ENCODE measurements at regions not wholly inside any gene's neighbourhood (a gene's known extent, or its start where the extent isn't known, plus 50 kb on each side); places are given as distances from the start of the nearest gene placed in this dataset.

DNA sequence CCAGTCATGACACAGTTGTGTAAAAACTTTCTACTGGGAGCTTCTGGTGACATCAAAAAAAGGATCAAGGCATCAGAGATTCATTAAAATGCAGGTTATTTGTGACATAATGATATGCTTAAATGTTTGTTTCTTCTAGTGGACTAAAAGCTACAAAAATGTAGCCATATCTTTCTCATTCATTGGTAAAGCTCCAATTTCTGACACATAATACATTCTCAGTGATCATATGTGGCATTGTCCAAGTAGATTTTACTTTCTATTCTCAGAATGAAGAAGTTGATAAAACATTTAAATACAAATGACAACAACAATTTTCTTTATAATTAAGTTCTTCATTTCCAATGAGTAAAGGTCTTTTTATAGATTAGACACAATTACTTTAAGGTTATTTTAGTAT, 71.0 kb upstream of the ARHGEF26 start:
- no peak overlapping the region for H2AFZ ChIP-seq (ENCODE audit: low read length)
- POLR2A ChIA-PET: no interaction called here
- H3K36me3 ChIP-seq (ENCODE audit: insufficient read depth, low read length): no peaks in the 10 kb centered on the region
- CTCF ChIA-PET (ENCODE audit: unreplicated experiment): no interaction called here
- intact Hi-C loops (cut with micrococcal nuclease; ENCODE audit: unreplicated experiment): no loop called here
- H3K4me3 ChIP-seq (ENCODE audit: low read depth, low read length, poor library complexity, severe bottlenecking): no peak overlapping the region
- no peaks in the 10 kb centered on the region for H3K4me1 ChIP-seq (ENCODE audit: insufficient read depth, low read length, poor library complexity, severe bottlenecking)
- H3K79me2 ChIP-seq (ENCODE audit: insufficient read depth, low read depth, low read length): no peaks in the 10 kb centered on the region
- no TSS peak for BruUV-seq (replicated peaks)
- TF ChIP-seq, protein P1, sequence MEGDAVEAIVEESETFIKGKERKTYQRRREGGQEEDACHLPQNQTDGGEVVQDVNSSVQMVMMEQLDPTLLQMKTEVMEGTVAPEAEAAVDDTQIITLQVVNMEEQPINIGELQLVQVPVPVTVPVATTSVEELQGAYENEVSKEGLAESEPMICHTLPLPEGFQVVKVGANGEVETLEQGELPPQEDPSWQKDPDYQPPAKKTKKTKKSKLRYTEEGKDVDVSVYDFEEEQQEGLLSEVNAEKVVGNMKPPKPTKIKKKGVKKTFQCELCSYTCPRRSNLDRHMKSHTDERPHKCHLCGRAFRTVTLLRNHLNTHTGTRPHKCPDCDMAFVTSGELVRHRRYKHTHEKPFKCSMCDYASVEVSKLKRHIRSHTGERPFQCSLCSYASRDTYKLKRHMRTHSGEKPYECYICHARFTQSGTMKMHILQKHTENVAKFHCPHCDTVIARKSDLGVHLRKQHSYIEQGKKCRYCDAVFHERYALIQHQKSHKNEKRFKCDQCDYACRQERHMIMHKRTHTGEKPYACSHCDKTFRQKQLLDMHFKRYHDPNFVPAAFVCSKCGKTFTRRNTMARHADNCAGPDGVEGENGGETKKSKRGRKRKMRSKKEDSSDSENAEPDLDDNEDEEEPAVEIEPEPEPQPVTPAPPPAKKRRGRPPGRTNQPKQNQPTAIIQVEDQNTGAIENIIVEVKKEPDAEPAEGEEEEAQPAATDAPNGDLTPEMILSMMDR (conservative IDR thresholded peaks at IDR 0.05; ENCODE audit: low read length): no peak
- no peaks in the 10 kb centered on the region for H3K9me3 ChIP-seq (ENCODE audit: low read length)
- H3K27ac ChIP-seq (ENCODE audit: low read depth, low read length, poor library complexity, severe bottlenecking): no peak overlapping the region
- H4K20me1 ChIP-seq (ENCODE audit: insufficient read depth, low read length): no peaks in the 10 kb centered on the region
- H3K9me2 ChIP-seq (ENCODE audit: insufficient read depth, low read length): no peaks in the 10 kb centered on the region
- DNase-seq (ENCODE audit: low spot score): no peak
- no peak overlapping the region for H3K4me2 ChIP-seq (ENCODE audit: low read length)

DNA sequence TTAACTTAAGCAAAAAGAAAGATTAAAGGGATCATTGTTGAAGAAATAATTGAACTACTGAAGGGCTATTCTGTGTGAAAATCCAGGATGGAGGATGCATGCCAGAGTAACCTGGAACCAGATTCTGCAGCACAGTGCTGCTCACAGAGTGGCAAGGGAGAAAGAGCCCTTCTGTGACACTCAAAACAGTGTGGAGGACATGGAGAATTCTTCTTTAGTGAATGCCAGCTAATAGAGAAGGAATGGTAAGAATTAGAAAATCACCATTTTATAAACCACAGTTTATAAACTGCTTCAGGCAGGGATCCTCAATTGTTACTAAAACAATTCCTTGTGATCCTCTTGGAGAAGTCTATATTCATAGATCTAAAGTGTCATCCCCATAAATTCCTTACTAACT, 70.4 kb upstream of the ARHGEF26 start:
- Histone ChIP-seq H2AFZ (ENCODE audit: low read length) (no peak overlapping the region), H3K4me1 (ENCODE audit: insufficient read depth, low read length, poor library complexity, severe bottlenecking) (no peaks in the 10 kb centered on the region), H3K36me3 (ENCODE audit: insufficient read depth, low read length) (no peaks in the 10 kb centered on the region), H3K4me3 (ENCODE audit: low read depth, low read length, poor library complexity, severe bottlenecking) (no peak overlapping the region), H3K9me3 (ENCODE audit: low read length) (no peaks in the 10 kb centered on the region), H4K20me1 (ENCODE audit: insufficient read depth, low read length) (no peaks in the 10 kb centered on the region), H3K27ac (ENCODE audit: low read depth, low read length, poor library complexity, severe bottlenecking) (no peak overlapping the region), H3K79me2 (ENCODE audit: insufficient read depth, low read depth, low read length) (no peaks in the 10 kb centered on the region), H3K4me2 (ENCODE audit: low read length) (no peak overlapping the region), H3K9me2 (ENCODE audit: insufficient read depth, low read length) (no peaks in the 10 kb centered on the region)
- ChIA-PET CTCF (ENCODE audit: unreplicated experiment) (no interaction called here), POLR2A (no interaction called here)
- no peak for TF ChIP-seq EZH2phosphoT487 (IDR thresholded peaks at IDR 0.05; ENCODE audit: borderline replicate concordance, low read depth, low read length)
- TF ChIP-seq, protein P1 (conservative IDR thresholded peaks at IDR 0.05; ENCODE audit: low read length): no peak
- no peak for DNase-seq (ENCODE audit: low spot score)
- intact Hi-C loops (cut with micrococcal nuclease; ENCODE audit: unreplicated experiment): no loop called here
- BruUV-seq (replicated peaks): no TSS peak

DNA sequence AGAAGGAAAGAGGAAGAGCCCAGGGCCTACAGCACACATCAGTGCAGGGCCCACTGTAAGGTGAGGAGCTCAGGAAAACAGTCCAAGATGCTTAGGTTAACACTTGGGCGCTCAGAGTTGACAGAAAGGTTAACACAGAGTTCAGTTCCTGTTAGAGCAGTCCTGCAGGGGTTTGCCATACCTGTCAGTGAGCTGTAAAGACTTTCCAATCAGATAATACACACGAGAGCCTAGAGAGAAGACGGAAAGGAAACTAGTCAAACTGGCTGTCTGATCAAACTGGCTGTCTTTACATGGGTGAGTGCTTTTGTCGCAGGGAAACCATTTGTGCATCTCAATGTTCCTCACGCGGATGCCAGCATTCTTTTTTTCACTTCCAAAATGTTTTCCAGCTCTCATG, 61.4 kb upstream of the ARHGEF26 start:
- intact Hi-C loops (cut with micrococcal nuclease; ENCODE audit: unreplicated experiment): no loop called here
- no TSS peak for BruUV-seq (replicated peaks)
- Histone ChIP-seq H4K20me1 (ENCODE audit: insufficient read depth, low read length) (no peaks in the 10 kb centered on the region), H3K27ac (ENCODE audit: low read depth, low read length, poor library complexity, severe bottlenecking) (no peak overlapping the region), H3K4me2 (ENCODE audit: low read length) (no peak overlapping the region), H2AFZ (ENCODE audit: low read length) (no peak overlapping the region), H3K9me3 (ENCODE audit: low read length) (no peaks in the 10 kb centered on the region), H3K4me1 (ENCODE audit: insufficient read depth, low read length, poor library complexity, severe bottlenecking) (no peaks in the 10 kb centered on the region), H3K79me2 (ENCODE audit: insufficient read depth, low read depth, low read length) (no peaks in the 10 kb centered on the region), H3K4me3 (ENCODE audit: low read depth, low read length, poor library complexity, severe bottlenecking) (no peak overlapping the region), H3K36me3 (ENCODE audit: insufficient read depth, low read length) (no peaks in the 10 kb centered on the region), H3K9me2 (ENCODE audit: insufficient read depth, low read length) (no peaks in the 10 kb centered on the region)
- CTCF ChIA-PET (ENCODE audit: unreplicated experiment): no interaction called here
- DNase-seq (ENCODE audit: low spot score): no peak
- POLR2A ChIA-PET: interaction anchor here (0.5 kb wide), 1 partner anchor 871 kb away, joined by 3 read pairs; no protein-coding TSS in a partner anchor
- no peak for TF ChIP-seq EZH2phosphoT487 (IDR thresholded peaks at IDR 0.05; ENCODE audit: borderline replicate concordance, low read depth, low read length)
- TF ChIP-seq, protein P1 (conservative IDR thresholded peaks at IDR 0.05; ENCODE audit: low read length): no peak
